IPS DF 6.9 (cell line): ENCODE measurements at regions not wholly inside any gene's neighbourhood (a gene's known extent, or its start where the extent isn't known, plus 50 kb on each side); places are given as distances from the start of the nearest gene placed in this dataset.

Source experiments
- DNase-seq: peaks from one replicate; pipeline ENCODE4 v3.0.0-alpha.2; 2013; ENCODE audit warnings: low read depth, low spot score
- H3K27ac ChIP-seq: one replicate; pipeline ENCODE4 v1.5.1; 2013; ENCODE audit warnings: low read length, control low read depth
- H3K27me3 ChIP-seq: 2 replicates; pipeline ENCODE4 v1.6.1; 2013; ENCODE audit warnings: mild to moderate bottlenecking, low read length; ENCODE audit not compliant: control insufficient read depth, insufficient read depth
- H3K36me3 ChIP-seq: 2 replicates; pipeline ENCODE4 v1.6.1; 2013; ENCODE audit warnings: low read length; ENCODE audit not compliant: control insufficient read depth, insufficient read depth
- H3K4me1 ChIP-seq: 2 replicates; pipeline ENCODE4 v1.6.1; 2013; ENCODE audit warnings: low read length; ENCODE audit not compliant: control insufficient read depth, insufficient read depth
- H3K4me3 ChIP-seq: 2 replicates; pipeline ENCODE4 v1.5.1; 2013; ENCODE audit warnings: mild to moderate bottlenecking, low read length
- H3K9me3 ChIP-seq: 2 replicates; pipeline ENCODE4 v1.6.1; 2013; ENCODE audit warnings: low read length, inconsistent platforms; ENCODE audit not compliant: control insufficient read depth, insufficient read depth
- WGBS: extraction: QIAGEN DNeasy Blood & Tissue Kit; methylation state at CpG from one replicate; pipeline ENCODE4 v1.1.7; 2013; ENCODE audit warnings: mixed read lengths, missing lambda C conversion rate; ENCODE audit not compliant: insufficient read length, insufficient coverage; 5-methylcytosine and 5-hydroxymethylcytosine counted together

GRCh38 chr18:34458410-34458977, 233.8 kb upstream of the NOL4 start:
- H3K9me3 ChIP-seq = no peaks in the 10 kb centered on the region
- H3K27me3 ChIP-seq = no peaks in the 10 kb centered on the region
- no peaks in the 10 kb centered on the region for H3K4me1 ChIP-seq
- H3K36me3 ChIP-seq = no peaks in the 10 kb centered on the region
- no peak overlapping the region for H3K27ac ChIP-seq
- H3K4me3 ChIP-seq = no peak overlapping the region
- DNase-seq = no peak
- no CpG with 5 or more reads among the region's 3 CpGs for WGBS

- Histone ChIP-seq H3K36me3 (no peaks in the 10 kb centered on the region), H3K27ac (no peak overlapping the region), H3K4me3 (no peak overlapping the region), H3K9me3 (no peaks in the 10 kb centered on the region), H3K27me3 (no peaks in the 10 kb centered on the region), H3K4me1 (no peaks in the 10 kb centered on the region)
- WGBS = no CpG with 5 or more reads among the region's 3 CpGs
- DNase-seq = no peak
Observed at GRCh38 chr18:34461266-34461665, 236.6 kb upstream of the NOL4 start.

- Histone ChIP-seq H3K4me1 (no peaks in the 10 kb centered on the region), H3K27me3 (no peaks in the 10 kb centered on the region), H3K9me3 (no peaks in the 10 kb centered on the region), H3K4me3 (no peak overlapping the region), H3K27ac (no peak overlapping the region), H3K36me3 (no peaks in the 10 kb centered on the region)
- no CpG with 5 or more reads among the region's 1 CpG for WGBS
- no peak for DNase-seq
Observed at GRCh38 chr18:34467058-34467457, 242.3 kb upstream of the NOL4 start.

GRCh38 chr18:34480162-34480700, 229.9 kb upstream of the DTNA start:
- Histone ChIP-seq H3K27ac (no peak overlapping the region), H3K9me3 (no peaks in the 10 kb centered on the region), H3K4me3 (no peak overlapping the region), H3K27me3 (no peaks in the 10 kb centered on the region), H3K36me3 (no peaks in the 10 kb centered on the region), H3K4me1 (no peaks in the 10 kb centered on the region)
- no peak for DNase-seq
- WGBS = no CpG with 5 or more reads among the region's 4 CpGs

GRCh38 chr18:34482204-34482603, 227.9 kb upstream of the DTNA start:
- H3K4me1 ChIP-seq = no peaks in the 10 kb centered on the region
- no peak overlapping the region for H3K27ac ChIP-seq
- H3K9me3 ChIP-seq = no peaks in the 10 kb centered on the region
- no peaks in the 10 kb centered on the region for H3K36me3 ChIP-seq
- DNase-seq = no peak
- no peak overlapping the region for H3K4me3 ChIP-seq
- H3K27me3 ChIP-seq = no peaks in the 10 kb centered on the region

GRCh38 chr18:34483198-34483597, 226.9 kb upstream of the DTNA start:
- no peak for DNase-seq
- Histone ChIP-seq H3K27ac (no peak overlapping the region), H3K27me3 (no peaks in the 10 kb centered on the region), H3K9me3 (no peaks in the 10 kb centered on the region), H3K36me3 (no peaks in the 10 kb centered on the region), H3K4me3 (no peak overlapping the region), H3K4me1 (no peaks in the 10 kb centered on the region)
- WGBS = no CpG with 5 or more reads among the region's 3 CpGs

- DNase-seq = no peak
- Histone ChIP-seq H3K27me3 (no peaks in the 10 kb centered on the region), H3K4me3 (no peak overlapping the region), H3K36me3 (no peaks in the 10 kb centered on the region), H3K4me1 (no peaks in the 10 kb centered on the region), H3K27ac (no peak overlapping the region), H3K9me3 (no peaks in the 10 kb centered on the region)
- WGBS = no CpG with 5 or more reads among the region's 2 CpGs
Observed at GRCh38 chr18:34491719-34492118, 218.4 kb upstream of the DTNA start.

- DNase-seq = no peak
- Histone ChIP-seq H3K4me1 (no peaks in the 10 kb centered on the region), H3K27me3 (no peaks in the 10 kb centered on the region), H3K4me3 (no peak overlapping the region; the same call in 1 of the 2 replicates), H3K36me3 (no peaks in the 10 kb centered on the region), H3K9me3 (no peaks in the 10 kb centered on the region), H3K27ac (no peak overlapping the region)
Observed at GRCh38 chr18:34492652-34493051, 217.4 kb upstream of the DTNA start.

GRCh38 chr18:34493099-34493544, 217.0 kb upstream of the DTNA start:
- no CpG with 5 or more reads among the region's 18 CpGs for WGBS
- Histone ChIP-seq H3K4me3 (peak overlapping the region; percentile 88; the same call in 1 of the 2 replicates), H3K9me3 (no peaks in the 10 kb centered on the region), H3K27ac (no peak overlapping the region), H3K4me1 (no peaks in the 10 kb centered on the region), H3K36me3 (no peaks in the 10 kb centered on the region), H3K27me3 (no peaks in the 10 kb centered on the region)
- DNase-seq = peak; percentile 25

- Histone ChIP-seq H3K36me3 (no peaks in the 10 kb centered on the region), H3K9me3 (no peaks in the 10 kb centered on the region), H3K4me1 (no peaks in the 10 kb centered on the region), H3K27ac (no peak overlapping the region), H3K4me3 (peak overlapping the region; percentile 88), H3K27me3 (no peaks in the 10 kb centered on the region)
- no peak for DNase-seq
- WGBS = no CpG with 5 or more reads among the region's 101 CpGs
Observed at GRCh38 chr18:34493566-34494358, 216.3 kb upstream of the DTNA start.

GRCh38 chr18:34494359-34494696, 215.8 kb upstream of the DTNA start:
- DNase-seq = no peak
- Histone ChIP-seq H3K4me1 (no peaks in the 10 kb centered on the region), H3K27me3 (no peaks in the 10 kb centered on the region), H3K4me3 (peak overlapping the region; percentile 88; the same call in 1 of the 2 replicates), H3K9me3 (no peaks in the 10 kb centered on the region), H3K36me3 (no peaks in the 10 kb centered on the region), H3K27ac (no peak overlapping the region)
- no CpG with 5 or more reads among the region's 16 CpGs for WGBS
